ELF-1 (cell line): ENCODE measurements at regions not wholly inside any gene's neighbourhood (a gene's known extent, or its start where the extent isn't known, plus 50 kb on each side); places are given as distances from the start of the nearest gene placed in this dataset.
"Not testable (repeated sequence)": the region's sequence is repeated elsewhere in the genome, so short reads cannot be mapped to it uniquely, and the experiment has no call there.

Source experiments
- DNase-seq: peaks from one replicate; pipeline ENCODE4 v3.0.0-alpha.2; 2016; ENCODE audit warnings: low read depth, low spot score

DNA sequence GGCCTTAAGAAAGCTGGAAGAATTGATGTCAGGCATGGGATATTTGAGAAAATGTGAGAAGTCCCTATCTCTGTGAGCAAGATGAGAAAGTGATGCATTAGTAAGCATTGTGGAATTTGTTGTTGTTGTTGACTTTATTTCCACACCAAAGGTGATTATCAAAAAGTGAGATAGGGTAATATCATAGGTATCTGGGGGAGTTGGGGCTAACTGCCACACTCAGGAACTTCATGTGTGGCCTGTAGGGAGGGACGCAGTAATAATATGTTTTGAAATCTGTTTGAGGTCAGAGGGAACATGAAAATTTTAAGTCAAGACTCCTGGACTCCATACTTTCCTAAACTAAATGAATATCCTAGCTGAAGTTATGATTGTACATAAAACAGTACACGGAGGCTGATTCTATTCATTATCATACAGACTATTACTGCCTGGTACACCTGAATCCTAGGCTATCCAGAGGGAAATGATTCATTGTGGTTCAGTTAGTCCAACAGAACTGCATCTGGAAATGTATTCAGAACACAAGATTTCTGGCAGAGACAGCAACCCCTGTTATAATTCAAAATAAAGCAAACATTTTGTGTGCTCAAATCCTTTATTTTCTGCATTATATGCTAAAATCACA is 304.8 kb downstream of the CPS1 start:
- DNase-seq, result no peak

- DNase-seq, result no peak
Measured at GRCh38 chr2:210862283-210863065, 306.1 kb downstream of the CPS1 start.

- no peak for DNase-seq
Measured at GRCh38 chr2:210863283-210863682, 306.9 kb downstream of the CPS1 start.

DNA sequence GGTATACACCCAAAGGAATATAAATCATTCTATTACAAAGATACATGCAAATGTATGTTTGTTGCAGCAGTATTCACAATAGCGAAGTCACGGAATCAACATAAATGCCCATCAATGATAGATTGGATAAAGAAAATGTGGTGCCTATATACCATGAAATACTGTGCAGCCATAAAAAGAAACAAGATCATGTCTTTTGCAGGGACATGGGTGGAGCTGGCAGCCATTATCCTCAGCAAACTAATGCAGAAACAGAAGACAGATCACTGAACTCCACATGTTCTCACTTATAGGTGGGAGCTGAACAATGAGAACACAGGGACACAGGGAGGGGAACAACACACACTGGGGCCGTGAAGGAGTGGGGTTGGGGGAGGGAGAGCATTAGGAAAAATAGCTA is 315.2 kb downstream of the CPS1 start:
- DNase-seq, result not testable (repeated sequence)

DNA sequence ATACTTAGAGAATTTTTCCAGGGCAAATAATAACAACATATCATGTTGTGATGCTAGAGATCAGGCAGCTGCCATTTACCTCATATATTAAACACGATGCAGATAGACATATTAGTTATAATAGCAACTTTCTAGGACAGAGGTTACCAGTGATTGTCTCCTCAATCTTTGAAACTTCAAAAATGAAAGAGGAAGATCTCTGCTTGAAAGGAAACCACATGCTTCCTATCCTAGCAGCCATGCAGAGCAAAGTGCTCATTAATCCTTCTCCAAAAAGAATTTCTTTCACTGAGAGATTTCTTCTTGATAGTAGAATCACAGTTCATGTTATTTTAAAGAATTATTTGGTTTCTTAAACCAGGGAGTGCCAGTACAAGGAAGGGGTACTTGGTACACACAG is 317.2 kb downstream of the CPS1 start:
- DNase-seq, result no peak

- no peak for DNase-seq
Measured at GRCh38 chr2:210884227-210884626, 327.8 kb downstream of the CPS1 start.

DNA sequence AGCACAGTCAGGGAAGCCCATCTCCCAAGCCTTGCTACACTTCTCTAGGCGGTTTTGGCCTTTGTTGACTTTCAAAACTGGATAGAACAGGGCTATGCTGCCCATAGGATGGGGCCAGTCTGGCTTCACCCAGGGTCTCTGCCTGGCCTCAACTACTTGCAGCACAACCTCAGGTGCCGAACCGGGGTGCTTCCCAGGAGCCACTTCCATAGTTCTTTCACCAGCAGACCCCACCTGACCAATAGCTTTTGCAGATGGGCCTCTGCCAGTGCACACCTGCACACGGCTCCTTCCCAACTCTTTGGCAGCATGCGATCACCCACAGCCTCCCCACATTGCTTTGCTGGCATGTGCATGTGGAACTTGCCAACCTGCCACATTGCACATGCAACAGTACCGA is 331.6 kb downstream of the CPS1 start:
- no peak for DNase-seq

- peak; percentile 39 for DNase-seq
Measured at GRCh38 chr2:210895132-210895531, 338.7 kb downstream of the CPS1 start.

DNA sequence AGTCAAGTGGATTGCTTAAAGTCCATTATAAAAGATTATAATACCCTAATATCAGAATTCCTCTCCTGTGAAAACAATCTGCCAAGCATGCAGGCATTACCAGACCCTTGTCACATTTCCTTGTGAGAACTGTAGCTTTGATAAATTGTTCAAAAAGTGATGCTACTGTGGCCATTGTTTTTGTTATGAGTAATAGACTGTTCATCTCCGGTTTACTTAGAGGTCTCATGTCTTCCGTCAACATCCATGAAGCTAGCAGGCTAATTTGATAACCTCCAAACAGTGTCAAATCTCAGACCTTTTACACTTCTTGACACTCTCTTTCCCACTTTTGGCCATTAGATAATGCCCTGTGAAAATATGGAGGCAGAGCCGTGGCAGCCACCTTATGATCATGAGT is 342.7 kb downstream of the CPS1 start:
- DNase-seq, result no peak

DNA sequence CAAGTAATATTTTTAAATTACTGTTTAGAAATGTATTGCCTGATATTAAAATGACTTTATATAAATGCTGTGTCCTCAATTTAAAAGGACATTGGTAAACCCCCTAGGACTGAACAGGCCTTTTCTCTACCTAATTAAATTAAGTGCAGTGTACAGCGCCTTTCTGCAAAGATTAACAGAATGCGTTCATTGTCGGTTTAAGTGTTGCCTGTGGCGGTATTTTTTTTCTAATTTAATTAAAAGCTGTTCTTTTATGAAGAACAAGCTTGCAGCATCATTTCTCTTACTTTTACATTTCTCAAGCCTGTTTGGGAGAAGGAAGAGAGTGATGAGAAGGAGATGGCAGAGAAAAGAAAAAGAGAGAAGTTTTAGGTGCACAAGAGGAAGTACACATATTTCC is 344.9 kb downstream of the CPS1 start:
- DNase-seq, result no peak

DNA sequence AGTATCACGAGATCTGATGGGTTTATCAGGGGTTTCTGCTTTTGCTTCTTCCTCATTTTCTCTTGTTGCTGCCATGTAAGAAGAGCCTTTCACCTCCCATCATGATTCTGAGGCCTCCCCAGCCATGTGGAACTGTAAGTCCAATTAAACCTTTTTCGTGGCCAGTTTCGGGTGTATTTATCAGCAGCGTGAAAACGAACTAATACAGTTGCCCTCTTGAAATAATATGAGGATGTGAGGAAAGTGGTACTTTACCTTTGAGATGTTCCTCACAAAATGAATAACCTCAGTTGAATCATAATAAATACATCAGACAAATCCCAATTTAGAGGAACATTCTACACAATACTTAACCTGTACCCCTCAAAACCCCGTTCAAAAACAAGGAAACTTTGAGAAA is 356.4 kb downstream of the CPS1 start:
- no peak for DNase-seq

DNA sequence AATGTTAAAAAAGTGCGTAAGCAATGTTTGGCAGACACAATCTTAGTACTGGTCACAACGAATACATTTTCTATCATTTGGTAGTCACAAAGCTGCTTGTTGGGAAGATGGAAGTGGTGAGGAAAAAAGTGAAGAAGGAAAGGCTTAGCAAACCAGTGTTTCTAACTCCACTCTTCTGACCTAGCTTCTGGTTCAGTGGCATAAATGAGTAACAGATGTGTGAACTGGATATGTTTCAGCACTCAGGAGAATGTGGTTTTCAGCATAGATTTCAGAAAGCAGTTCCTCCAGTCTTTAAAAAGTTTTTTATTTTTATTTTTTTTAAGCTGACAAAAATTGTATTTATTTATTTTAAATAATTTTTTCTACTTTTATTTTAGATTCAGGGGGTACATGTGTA is 357.1 kb downstream of the CPS1 start:
- no peak for DNase-seq

GRCh38 chr2:210915912-210916311 is 359.5 kb downstream of the CPS1 start:
- no peak for DNase-seq

DNA sequence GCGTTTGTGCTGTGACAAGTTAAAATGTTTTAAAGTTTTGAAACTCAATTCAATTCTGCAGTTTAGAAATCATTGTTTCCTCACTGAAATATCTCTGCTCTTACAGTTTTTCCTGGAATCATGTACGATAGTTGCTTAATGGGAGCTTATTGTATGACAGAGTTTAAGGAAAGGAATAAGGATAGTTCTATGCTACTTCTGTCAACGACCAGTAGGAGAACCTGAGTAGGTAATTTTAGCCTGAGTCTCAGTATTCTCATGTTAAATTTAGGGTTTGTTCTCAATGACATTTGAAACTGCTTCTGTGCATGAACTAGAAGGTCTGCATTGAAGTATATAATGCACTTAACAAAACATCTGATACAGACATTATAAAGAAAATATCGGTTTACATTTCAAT is 361.1 kb downstream of the CPS1 start:
- no peak for DNase-seq

- DNase-seq, result no peak
Measured at GRCh38 chr2:210919128-210919527, 362.7 kb downstream of the CPS1 start.

GRCh38 chr2:210922419-210922818 is 366.0 kb downstream of the CPS1 start:
- no peak for DNase-seq

DNA sequence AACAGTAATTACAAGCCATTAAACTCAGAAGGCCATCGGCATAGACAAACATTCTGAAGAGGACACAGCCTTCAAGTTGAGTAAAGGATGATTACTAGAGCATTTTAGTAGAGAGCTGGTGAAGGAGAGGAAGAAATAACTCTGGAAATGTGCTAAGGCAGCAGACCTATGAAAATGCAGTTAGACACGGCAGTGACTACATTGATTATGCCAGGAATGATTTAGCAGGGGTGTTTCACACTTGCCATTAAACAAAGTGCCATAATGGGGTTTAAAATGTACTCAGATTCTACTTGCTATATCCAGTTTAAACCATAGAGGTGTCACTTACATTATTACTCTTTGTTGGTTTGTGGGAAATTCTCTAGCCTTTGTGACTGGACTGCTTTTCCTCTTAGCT is 372.3 kb downstream of the CPS1 start:
- no peak for DNase-seq

DNA sequence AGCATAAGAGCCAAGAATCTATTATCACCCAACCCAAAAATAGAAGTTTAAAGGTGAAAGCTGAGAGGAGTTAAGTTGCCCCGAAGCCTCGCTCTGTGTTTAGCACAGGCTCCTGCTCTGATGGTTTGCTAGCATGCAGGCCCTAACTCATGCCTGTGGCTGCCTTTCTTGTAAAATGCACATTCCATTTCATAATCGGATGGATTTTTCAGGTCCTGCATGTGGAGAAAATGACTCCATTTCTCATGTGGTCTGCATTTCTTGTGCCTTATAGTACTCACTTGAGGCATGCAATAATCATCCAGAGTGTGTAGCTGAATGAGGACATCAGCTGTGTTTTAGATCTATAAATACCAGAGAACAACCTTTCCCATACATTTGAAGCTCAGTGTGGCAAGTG is 381.8 kb downstream of the CPS1 start:
- no peak for DNase-seq

DNA sequence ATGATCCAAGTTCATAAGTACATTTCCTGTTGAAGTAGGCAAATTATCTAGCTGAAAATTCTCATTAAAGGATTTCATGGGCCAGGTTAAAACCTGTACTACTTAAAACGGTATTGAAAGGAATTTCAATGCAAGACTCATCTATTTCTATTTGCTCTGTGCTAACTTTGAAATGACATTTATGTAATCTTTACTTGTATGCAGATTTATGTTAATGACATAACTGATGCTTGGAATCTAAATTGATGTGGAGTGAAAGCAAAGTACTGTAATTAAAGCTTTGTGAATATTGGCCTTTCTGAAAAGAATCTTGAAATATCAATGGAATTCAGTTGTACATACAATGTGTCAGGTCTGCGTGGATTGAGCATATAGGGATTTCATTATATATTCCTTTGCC is 390.0 kb downstream of the CPS1 start:
- no peak for DNase-seq

- DNase-seq, result not testable (repeated sequence)
Measured at GRCh38 chr2:210950434-210951060, 394.1 kb downstream of the CPS1 start.

GRCh38 chr2:210954386-210954907 is 398.0 kb downstream of the CPS1 start:
- DNase-seq, result no peak

DNA sequence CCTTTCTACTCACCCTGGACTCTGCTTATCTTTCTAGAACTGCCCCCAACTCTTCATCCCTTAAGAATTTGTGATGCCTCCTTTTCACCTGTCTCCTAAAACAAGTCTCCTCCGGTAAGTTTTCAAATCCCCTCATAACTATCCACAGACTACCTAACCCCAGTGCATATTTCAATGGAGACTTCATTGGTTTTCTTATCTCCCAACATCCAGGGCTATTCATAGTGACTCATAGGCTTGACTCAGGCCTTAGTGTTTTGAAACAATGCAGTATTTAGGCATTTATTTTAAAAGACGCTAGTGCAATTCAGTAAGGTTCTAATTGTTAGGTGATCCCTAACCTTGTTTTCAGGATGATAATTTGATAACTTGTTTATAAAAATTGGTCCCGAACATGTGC is 399.2 kb downstream of the CPS1 start:
- DNase-seq, result no peak

- DNase-seq, result no peak
Measured at GRCh38 chr2:210956101-210956500, 399.7 kb downstream of the CPS1 start.
